ENCODE measurements at regions not wholly inside any gene's neighbourhood (a gene's known extent, or its start where the extent isn't known, plus 50 kb on each side); places are given as distances from the start of the nearest gene placed in this dataset.

GRCh38 chr17:65334406-65334805 lies 197.2 kb downstream of the RGS9 start:
- no peak overlapping the region for H3K4me3 ChIP-seq
- H3K9me3 ChIP-seq: peaks cover 8% of the 10 kb centered on the region
- H3K36me3 ChIP-seq (ENCODE audit: insufficient read depth in 1 of 2, low read depth in 1 of 2): no peaks in the 10 kb centered on the region
- DNase-seq: no peak
- 87 to 88% (median 87%) methylated on average over 6 of the region's 6 CpGs for WGBS, 3 donors
- ATAC-seq: no peak
- intact Hi-C loops (cut with DNase I): no loop called here
- TF ChIP-seq, protein P1, sequence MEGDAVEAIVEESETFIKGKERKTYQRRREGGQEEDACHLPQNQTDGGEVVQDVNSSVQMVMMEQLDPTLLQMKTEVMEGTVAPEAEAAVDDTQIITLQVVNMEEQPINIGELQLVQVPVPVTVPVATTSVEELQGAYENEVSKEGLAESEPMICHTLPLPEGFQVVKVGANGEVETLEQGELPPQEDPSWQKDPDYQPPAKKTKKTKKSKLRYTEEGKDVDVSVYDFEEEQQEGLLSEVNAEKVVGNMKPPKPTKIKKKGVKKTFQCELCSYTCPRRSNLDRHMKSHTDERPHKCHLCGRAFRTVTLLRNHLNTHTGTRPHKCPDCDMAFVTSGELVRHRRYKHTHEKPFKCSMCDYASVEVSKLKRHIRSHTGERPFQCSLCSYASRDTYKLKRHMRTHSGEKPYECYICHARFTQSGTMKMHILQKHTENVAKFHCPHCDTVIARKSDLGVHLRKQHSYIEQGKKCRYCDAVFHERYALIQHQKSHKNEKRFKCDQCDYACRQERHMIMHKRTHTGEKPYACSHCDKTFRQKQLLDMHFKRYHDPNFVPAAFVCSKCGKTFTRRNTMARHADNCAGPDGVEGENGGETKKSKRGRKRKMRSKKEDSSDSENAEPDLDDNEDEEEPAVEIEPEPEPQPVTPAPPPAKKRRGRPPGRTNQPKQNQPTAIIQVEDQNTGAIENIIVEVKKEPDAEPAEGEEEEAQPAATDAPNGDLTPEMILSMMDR (IDR thresholded peaks at IDR 0.05): no peak
- H3K4me1 ChIP-seq: no peaks in the 10 kb centered on the region
- H3K27me3 ChIP-seq (ENCODE audit: insufficient read depth in 3 of 3, low read length in 2 of 3): no peaks in the 10 kb centered on the region
- H3K27ac ChIP-seq: no peak overlapping the region

DNA sequence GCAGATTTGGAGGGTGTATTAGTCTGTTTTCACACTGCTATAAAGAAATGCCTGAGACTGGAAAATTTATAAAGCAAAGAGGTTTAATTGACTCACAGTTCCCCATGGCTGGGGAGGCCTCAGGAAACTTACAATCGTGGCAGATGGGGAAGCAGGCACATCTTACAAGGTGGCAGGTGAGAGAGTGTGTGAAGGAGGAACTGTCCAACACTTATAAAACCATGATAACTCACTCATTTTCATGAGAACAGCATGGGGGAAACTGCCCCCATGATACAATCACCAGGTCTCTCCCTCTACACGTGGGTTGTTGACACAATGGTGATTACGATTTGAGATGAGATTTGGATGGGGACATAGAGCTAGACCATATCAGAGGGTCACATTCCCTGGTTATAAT lies 195.6 kb downstream of the RGS9 start:
- Histone ChIP-seq H3K4me3 (no peak overlapping the region), H3K27ac (no peak overlapping the region), H3K27me3 (ENCODE audit: insufficient read depth in 3 of 3, low read length in 2 of 3) (no peaks in the 10 kb centered on the region), H3K36me3 (ENCODE audit: insufficient read depth in 1 of 2, low read depth in 1 of 2) (no peaks in the 10 kb centered on the region), H3K9me3 (no peaks in the 10 kb centered on the region), H3K4me1 (no peaks in the 10 kb centered on the region)
- TF ChIP-seq, protein P1 (IDR thresholded peaks at IDR 0.05): no peak
- ATAC-seq (no peak), DNase-seq (no peak)
- WGBS, 3 donors: 78 to 81% (median 79%) methylated on average over 3 of the region's 3 CpGs
- intact Hi-C loops (cut with DNase I): no loop called here

GRCh38 chr17:65332375-65332774 lies 195.2 kb downstream of the RGS9 start:
- WGBS, 3 donors: 80 to 93% (median 88%) methylated on average over 1 of the region's 1 CpG
- TF ChIP-seq, protein P1 (IDR thresholded peaks at IDR 0.05): no peak

DNA sequence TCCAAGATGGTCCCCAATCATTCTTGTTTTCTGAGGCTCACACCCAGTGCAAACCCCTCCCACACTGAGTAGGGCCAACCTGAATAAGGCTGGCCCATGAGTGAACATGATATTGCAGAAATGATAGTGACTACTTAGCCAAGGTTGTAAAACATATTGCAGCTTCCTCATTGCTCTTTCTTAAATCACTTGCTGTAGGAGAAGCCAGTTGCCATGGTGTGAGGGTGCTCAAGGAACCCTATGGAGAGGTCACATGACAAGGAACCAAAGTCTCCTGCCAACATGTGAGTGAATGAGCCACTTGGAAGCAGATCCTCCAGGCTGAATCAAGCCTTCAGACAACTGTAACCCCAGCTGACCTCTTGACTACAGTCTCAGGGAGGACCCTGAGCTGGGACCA lies 191.4 kb downstream of the RGS9 start:
- no peak for ATAC-seq
- intact Hi-C loops (cut with DNase I): no loop called here
- no peak overlapping the region for H3K27ac ChIP-seq
- no peaks in the 10 kb centered on the region for H3K27me3 ChIP-seq (ENCODE audit: insufficient read depth in 3 of 3, low read length in 2 of 3)
- H3K4me1 ChIP-seq: no peaks in the 10 kb centered on the region
- TF ChIP-seq, protein P1 (IDR thresholded peaks at IDR 0.05): no peak
- DNase-seq: no peak
- H3K36me3 ChIP-seq (ENCODE audit: insufficient read depth in 1 of 2, low read depth in 1 of 2): no peaks in the 10 kb centered on the region
- no peak overlapping the region for H3K4me3 ChIP-seq
- H3K9me3 ChIP-seq: no peaks in the 10 kb centered on the region

More at GRCh38 chr17:65332375-65332774, 195.2 kb downstream of the RGS9 start:
- Histone ChIP-seq H3K4me1 (no peaks in the 10 kb centered on the region), H3K36me3 (ENCODE audit: insufficient read depth in 1 of 2, low read depth in 1 of 2) (no peaks in the 10 kb centered on the region), H3K27me3 (ENCODE audit: insufficient read depth in 3 of 3, low read length in 2 of 3) (no peaks in the 10 kb centered on the region), H3K9me3 (no peaks in the 10 kb centered on the region), H3K4me3 (no peak overlapping the region), H3K27ac (no peak overlapping the region)
- no peak for DNase-seq
- intact Hi-C loops (cut with DNase I): no loop called here
- ATAC-seq: no peak

- 23 to 32% (median 24%) methylated on average over 5 of the region's 5 CpGs for WGBS, 3 donors
- Histone ChIP-seq H3K27ac (no peak overlapping the region), H3K9me3 (no peaks in the 10 kb centered on the region), H3K4me3 (no peak overlapping the region), H3K36me3 (ENCODE audit: insufficient read depth in 1 of 2, low read depth in 1 of 2) (no peaks in the 10 kb centered on the region), H3K27me3 (ENCODE audit: insufficient read depth in 3 of 3, low read length in 2 of 3) (no peaks in the 10 kb centered on the region), H3K4me1 (no peaks in the 10 kb centered on the region)
- TF ChIP-seq, protein P1 (IDR thresholded peaks at IDR 0.05): no peak
- DNase-seq (peak in 1 of 2 donors; percentile 30), ATAC-seq (peak in 3 of 4 donors; percentile 51 to 77 (median 58))
- intact Hi-C loops (cut with DNase I): no loop called here
Observed at GRCh38 chr17:65324611-65325342, 187.6 kb downstream of the RGS9 start.
